WTC11 (cell line): ENCODE measurements at regions not wholly inside any gene's neighbourhood (a gene's known extent, or its start where the extent isn't known, plus 50 kb on each side); places are given as distances from the start of the nearest gene placed in this dataset.
A peak's percentile ranks its signal among the peaks of the same experiment; 100 is the strongest.

Experiments used
- ATAC-seq: fragments of 200-7000 bp; cut with Tn5 transposase; 2 replicates; pipeline ENCODE4 v1.10.0; 2021; ENCODE audit warnings: mild to moderate bottlenecking, moderate library complexity
- CTCF ChIA-PET: fragments of 300-600 bp; sonication (Branson Sonifier 250); formaldehyde crosslinking; loops from one replicate; lab custom pipeline; 2021; ENCODE audit warnings: antibody characterized with exemption; lab: Charles Lee
- POLR2A ChIA-PET: fragments of 350-600 bp; sonication (Branson Sonifier 250); formaldehyde crosslinking; loops from one replicate; lab custom pipeline; 2021; ENCODE audit warnings: antibody characterized with exemption; lab: Charles Lee
- DNase-seq: peaks from one replicate; pipeline ENCODE4 v3.0.0; 2021; ENCODE audit warnings: low spot score
- H3K27ac Mint-ChIP-seq: 2 replicates; pipeline ENCODE4 v1.8.0; 2021; ENCODE audit warnings: mixed read lengths
- H3K27me3 Mint-ChIP-seq: 2 replicates; pipeline ENCODE4 v1.8.0; 2021; ENCODE audit warnings: low read depth, mild to moderate bottlenecking, moderate library complexity, mixed read lengths
- H3K36me3 Mint-ChIP-seq: 2 replicates; pipeline ENCODE4 v1.8.0; 2021; ENCODE audit warnings: mixed read lengths
- H3K4me1 Mint-ChIP-seq: 2 replicates; pipeline ENCODE4 v1.8.0; 2022; ENCODE audit warnings: mixed read lengths
- H3K4me3 Mint-ChIP-seq: 2 replicates; pipeline ENCODE4 v1.8.0; 2021; ENCODE audit warnings: mild to moderate bottlenecking, moderate library complexity, mixed read lengths
- H3K9me3 Mint-ChIP-seq: 2 replicates; pipeline ENCODE4 v1.8.0; 2021; ENCODE audit warnings: mixed read lengths
- AR ChIP-seq: fragments of 250-450 bp; sonication (Bioruptor Pico); IDR thresholded peaks from 2 replicates; pipeline ENCODE4 v1.9.0; 2021; ENCODE audit warnings: mild to moderate bottlenecking
- CREM ChIP-seq: sonication (generic); formaldehyde crosslinking; IDR thresholded peaks from 2 replicates; pipeline ENCODE4 v1.8.1; 2022; ENCODE audit warnings: mild to moderate bottlenecking, missing genetic modification reagents, moderate library complexity
- ETV6 ChIP-seq: sonication (generic); formaldehyde crosslinking; IDR thresholded peaks from 2 replicates; pipeline ENCODE4 v1.8.1; 2022; ENCODE audit warnings: mild to moderate bottlenecking, missing genetic modification reagents
- FOXJ3 ChIP-seq: sonication (generic); formaldehyde crosslinking; IDR thresholded peaks from 2 replicates; pipeline ENCODE4 v1.9.0; 2021; ENCODE audit warnings: missing genetic modification reagents, mild to moderate bottlenecking, borderline replicate concordance
- FOXK1 ChIP-seq: sonication (generic); formaldehyde crosslinking; IDR thresholded peaks from 2 replicates; pipeline ENCODE4 v1.8.0; 2022; ENCODE audit warnings: mild to moderate bottlenecking, moderate library complexity, missing genetic modification reagents
- HMGA2 ChIP-seq: fragments of 250-450 bp; sonication (Bioruptor Pico); IDR thresholded peaks from 2 replicates; pipeline ENCODE4 v1.4.0; 2021; ENCODE audit warnings: mild to moderate bottlenecking, moderate library complexity
- JAZF1 ChIP-seq: fragments of 250-450 bp; sonication (Bioruptor Pico); IDR thresholded peaks from 2 replicates; pipeline ENCODE4 v1.9.0; 2021; ENCODE audit warnings: moderate library complexity, mild to moderate bottlenecking, inconsistent platforms
- MYBL2 ChIP-seq: sonication (generic); formaldehyde crosslinking; IDR thresholded peaks from 2 replicates; pipeline ENCODE4 v1.8.1; 2023; ENCODE audit warnings: mild to moderate bottlenecking, moderate library complexity, missing genetic modification reagents
- NR3C1 ChIP-seq: sonication (generic); formaldehyde crosslinking; conservative IDR thresholded peaks from 2 replicates; pipeline ENCODE4 v1.8.1; 2023; ENCODE audit warnings: low read depth, mild to moderate bottlenecking, missing genetic modification reagents
- RORB ChIP-seq: fragments of 250-450 bp; sonication (Bioruptor Pico); IDR thresholded peaks from 2 replicates; pipeline ENCODE4 v1.9.0; 2021; ENCODE audit warnings: mild to moderate bottlenecking
- SMAD3 ChIP-seq: sonication (generic); formaldehyde crosslinking; IDR thresholded peaks from 2 replicates; pipeline ENCODE4 v1.8.0; 2022; ENCODE audit warnings: missing genetic modification reagents, mild to moderate bottlenecking, borderline replicate concordance
- SOX15 ChIP-seq: fragments of 250-450 bp; sonication (Bioruptor Pico); IDR thresholded peaks from 2 replicates; pipeline ENCODE4 v1.9.0; 2021; ENCODE audit warnings: mild to moderate bottlenecking
- STAT6 ChIP-seq: sonication (generic); formaldehyde crosslinking; conservative IDR thresholded peaks from 2 replicates; pipeline ENCODE4 v1.8.1; 2023; ENCODE audit warnings: mild to moderate bottlenecking, low read depth, missing genetic modification reagents, moderate library complexity
- ZNF263 ChIP-seq: sonication (generic); formaldehyde crosslinking; IDR thresholded peaks from 2 replicates; pipeline ENCODE4 v1.8.1; 2022; ENCODE audit warnings: low read depth, mild to moderate bottlenecking, moderate library complexity, missing genetic modification reagents
- ZNF532 ChIP-seq: fragments of 250-450 bp; sonication (Bioruptor Pico); IDR thresholded peaks from 2 replicates; pipeline ENCODE4 v1.9.0; 2021; ENCODE audit warnings: mild to moderate bottlenecking, borderline replicate concordance
- TF ChIP-seq, protein P1 (sequence below): sonication (generic); formaldehyde crosslinking; IDR thresholded peaks from 2 replicates; pipeline ENCODE4 v1.8.0; 2022; ENCODE audit warnings: missing genetic modification reagents
- TF ChIP-seq, protein P2 (sequence below): fragments of 200-600 bp; IDR thresholded peaks from 2 replicates; pipeline ENCODE4 v1.8.0; 2022; ENCODE audit warnings: antibody characterized with exemption

GRCh38 chr4:15320121-15320678 lies 107.6 kb upstream of the C1QTNF7 start:
- no peaks in the 10 kb centered on the region for H3K9me3 Mint-ChIP-seq
- POLR2A ChIA-PET, result no interaction called here
- CTCF ChIA-PET, result no interaction called here
- H3K36me3 Mint-ChIP-seq, result no peaks in the 10 kb centered on the region
- peaks cover 23% of the 10 kb centered on the region for H3K4me1 Mint-ChIP-seq
- TF ChIP-seq ZNF263, result no peak
- no peak for TF ChIP-seq HMGA2 (CRISPR knock-in tag)
- TF ChIP-seq AR (CRISPR knock-in tag), result no peak
- TF ChIP-seq, protein P1, sequence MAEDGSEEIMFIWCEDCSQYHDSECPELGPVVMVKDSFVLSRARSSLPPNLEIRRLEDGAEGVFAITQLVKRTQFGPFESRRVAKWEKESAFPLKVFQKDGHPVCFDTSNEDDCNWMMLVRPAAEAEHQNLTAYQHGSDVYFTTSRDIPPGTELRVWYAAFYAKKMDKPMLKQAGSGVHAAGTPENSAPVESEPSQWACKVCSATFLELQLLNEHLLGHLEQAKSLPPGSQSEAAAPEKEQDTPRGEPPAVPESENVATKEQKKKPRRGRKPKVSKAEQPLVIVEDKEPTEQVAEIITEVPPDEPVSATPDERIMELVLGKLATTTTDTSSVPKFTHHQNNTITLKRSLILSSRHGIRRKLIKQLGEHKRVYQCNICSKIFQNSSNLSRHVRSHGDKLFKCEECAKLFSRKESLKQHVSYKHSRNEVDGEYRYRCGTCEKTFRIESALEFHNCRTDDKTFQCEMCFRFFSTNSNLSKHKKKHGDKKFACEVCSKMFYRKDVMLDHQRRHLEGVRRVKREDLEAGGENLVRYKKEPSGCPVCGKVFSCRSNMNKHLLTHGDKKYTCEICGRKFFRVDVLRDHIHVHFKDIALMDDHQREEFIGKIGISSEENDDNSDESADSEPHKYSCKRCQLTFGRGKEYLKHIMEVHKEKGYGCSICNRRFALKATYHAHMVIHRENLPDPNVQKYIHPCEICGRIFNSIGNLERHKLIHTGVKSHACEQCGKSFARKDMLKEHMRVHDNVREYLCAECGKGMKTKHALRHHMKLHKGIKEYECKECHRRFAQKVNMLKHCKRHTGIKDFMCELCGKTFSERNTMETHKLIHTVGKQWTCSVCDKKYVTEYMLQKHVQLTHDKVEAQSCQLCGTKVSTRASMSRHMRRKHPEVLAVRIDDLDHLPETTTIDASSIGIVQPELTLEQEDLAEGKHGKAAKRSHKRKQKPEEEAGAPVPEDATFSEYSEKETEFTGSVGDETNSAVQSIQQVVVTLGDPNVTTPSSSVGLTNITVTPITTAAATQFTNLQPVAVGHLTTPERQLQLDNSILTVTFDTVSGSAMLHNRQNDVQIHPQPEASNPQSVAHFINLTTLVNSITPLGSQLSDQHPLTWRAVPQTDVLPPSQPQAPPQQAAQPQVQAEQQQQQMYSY (CRISPR knock-in tag), result no peak
- no peak for TF ChIP-seq CREM (CRISPR knock-in tag)
- no peak for TF ChIP-seq FOXJ3 (CRISPR knock-in tag)
- TF ChIP-seq FOXK1, result no peak
- no peak for TF ChIP-seq JAZF1 (CRISPR knock-in tag)
- TF ChIP-seq SOX15 (CRISPR knock-in tag), result no peak
- no peak for TF ChIP-seq NR3C1 (CRISPR knock-in tag)
- TF ChIP-seq MYBL2 (CRISPR knock-in tag), result no peak
- TF ChIP-seq RORB (CRISPR knock-in tag), result no peak
- TF ChIP-seq SMAD3, result no peak
- no peak for TF ChIP-seq ETV6 (CRISPR knock-in tag)
- no peak for TF ChIP-seq ZNF532
- no peak for TF ChIP-seq STAT6
- TF ChIP-seq, protein P2, sequence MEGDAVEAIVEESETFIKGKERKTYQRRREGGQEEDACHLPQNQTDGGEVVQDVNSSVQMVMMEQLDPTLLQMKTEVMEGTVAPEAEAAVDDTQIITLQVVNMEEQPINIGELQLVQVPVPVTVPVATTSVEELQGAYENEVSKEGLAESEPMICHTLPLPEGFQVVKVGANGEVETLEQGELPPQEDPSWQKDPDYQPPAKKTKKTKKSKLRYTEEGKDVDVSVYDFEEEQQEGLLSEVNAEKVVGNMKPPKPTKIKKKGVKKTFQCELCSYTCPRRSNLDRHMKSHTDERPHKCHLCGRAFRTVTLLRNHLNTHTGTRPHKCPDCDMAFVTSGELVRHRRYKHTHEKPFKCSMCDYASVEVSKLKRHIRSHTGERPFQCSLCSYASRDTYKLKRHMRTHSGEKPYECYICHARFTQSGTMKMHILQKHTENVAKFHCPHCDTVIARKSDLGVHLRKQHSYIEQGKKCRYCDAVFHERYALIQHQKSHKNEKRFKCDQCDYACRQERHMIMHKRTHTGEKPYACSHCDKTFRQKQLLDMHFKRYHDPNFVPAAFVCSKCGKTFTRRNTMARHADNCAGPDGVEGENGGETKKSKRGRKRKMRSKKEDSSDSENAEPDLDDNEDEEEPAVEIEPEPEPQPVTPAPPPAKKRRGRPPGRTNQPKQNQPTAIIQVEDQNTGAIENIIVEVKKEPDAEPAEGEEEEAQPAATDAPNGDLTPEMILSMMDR, result no peak
- TF ChIP-seq, all 79 proteins: peak for 0
- H3K4me3 Mint-ChIP-seq, result no peak overlapping the region
- no peaks in the 10 kb centered on the region for H3K27me3 Mint-ChIP-seq
- DNase-seq, result no peak
- no peak overlapping the region for H3K27ac Mint-ChIP-seq
- ATAC-seq, result peak; percentile 43; the same call in 1 of the 2 replicates
